ENCODE measurements at regions not wholly inside any gene's neighbourhood (a gene's known extent, or its start where the extent isn't known, plus 50 kb on each side); places are given as distances from the start of the nearest gene placed in this dataset.

DNA sequence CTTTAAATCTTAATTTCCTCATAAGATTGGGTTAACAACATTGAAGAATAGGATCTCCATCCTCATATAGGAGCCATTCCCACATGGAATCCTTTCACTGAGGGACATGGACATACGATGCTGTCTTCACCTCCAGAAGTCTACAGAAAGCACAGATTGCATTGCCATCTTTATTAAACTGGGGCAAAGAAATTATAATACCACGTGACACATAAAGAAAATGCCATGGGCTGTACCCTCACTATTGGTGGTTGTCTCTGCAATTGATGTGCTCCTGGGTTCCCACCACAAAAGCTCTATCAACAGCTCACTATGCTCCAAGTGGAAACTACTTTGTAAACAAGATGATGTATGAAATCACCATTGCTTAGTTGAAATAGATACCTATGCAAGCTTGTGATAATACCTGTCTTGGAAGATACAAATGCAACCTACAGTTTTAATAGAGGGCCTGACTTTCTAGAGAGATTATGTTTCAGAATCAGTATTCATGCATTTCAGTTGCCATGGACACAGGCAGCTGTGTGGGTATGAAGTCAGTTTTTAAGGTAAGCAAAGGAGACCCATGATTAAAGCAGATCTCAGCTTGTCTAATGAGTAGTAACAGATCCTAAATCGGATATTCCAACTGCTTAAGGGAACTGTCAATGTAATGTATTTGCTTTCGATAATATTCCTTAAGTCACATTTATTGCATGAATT lies 337.0 kb downstream of the RAD51AP2 start:
- TF ChIP-seq POLR2A (IDR thresholded peaks at IDR 0.05) = no peak
- TF ChIP-seq, protein P1, sequence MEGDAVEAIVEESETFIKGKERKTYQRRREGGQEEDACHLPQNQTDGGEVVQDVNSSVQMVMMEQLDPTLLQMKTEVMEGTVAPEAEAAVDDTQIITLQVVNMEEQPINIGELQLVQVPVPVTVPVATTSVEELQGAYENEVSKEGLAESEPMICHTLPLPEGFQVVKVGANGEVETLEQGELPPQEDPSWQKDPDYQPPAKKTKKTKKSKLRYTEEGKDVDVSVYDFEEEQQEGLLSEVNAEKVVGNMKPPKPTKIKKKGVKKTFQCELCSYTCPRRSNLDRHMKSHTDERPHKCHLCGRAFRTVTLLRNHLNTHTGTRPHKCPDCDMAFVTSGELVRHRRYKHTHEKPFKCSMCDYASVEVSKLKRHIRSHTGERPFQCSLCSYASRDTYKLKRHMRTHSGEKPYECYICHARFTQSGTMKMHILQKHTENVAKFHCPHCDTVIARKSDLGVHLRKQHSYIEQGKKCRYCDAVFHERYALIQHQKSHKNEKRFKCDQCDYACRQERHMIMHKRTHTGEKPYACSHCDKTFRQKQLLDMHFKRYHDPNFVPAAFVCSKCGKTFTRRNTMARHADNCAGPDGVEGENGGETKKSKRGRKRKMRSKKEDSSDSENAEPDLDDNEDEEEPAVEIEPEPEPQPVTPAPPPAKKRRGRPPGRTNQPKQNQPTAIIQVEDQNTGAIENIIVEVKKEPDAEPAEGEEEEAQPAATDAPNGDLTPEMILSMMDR (IDR thresholded peaks at IDR 0.05) = no peak
- no peak for TF ChIP-seq EP300 (IDR thresholded peaks at IDR 0.05)
- no peak for TF ChIP-seq POLR2AphosphoS5 (IDR thresholded peaks at IDR 0.05)
- Histone ChIP-seq H3K9me3 (no peaks in the 10 kb centered on the region), H3K36me3 (no peaks in the 10 kb centered on the region), H3K4me3 (no peak overlapping the region), H3K4me1 (no peaks in the 10 kb centered on the region), H3K27me3 (no peaks in the 10 kb centered on the region), H3K27ac (no peak overlapping the region)
- no peak for DNase-seq (ENCODE audit: low spot score in 2 of 2)
- 84% methylated on average over 4 of the region's 4 CpGs for WGBS

DNA sequence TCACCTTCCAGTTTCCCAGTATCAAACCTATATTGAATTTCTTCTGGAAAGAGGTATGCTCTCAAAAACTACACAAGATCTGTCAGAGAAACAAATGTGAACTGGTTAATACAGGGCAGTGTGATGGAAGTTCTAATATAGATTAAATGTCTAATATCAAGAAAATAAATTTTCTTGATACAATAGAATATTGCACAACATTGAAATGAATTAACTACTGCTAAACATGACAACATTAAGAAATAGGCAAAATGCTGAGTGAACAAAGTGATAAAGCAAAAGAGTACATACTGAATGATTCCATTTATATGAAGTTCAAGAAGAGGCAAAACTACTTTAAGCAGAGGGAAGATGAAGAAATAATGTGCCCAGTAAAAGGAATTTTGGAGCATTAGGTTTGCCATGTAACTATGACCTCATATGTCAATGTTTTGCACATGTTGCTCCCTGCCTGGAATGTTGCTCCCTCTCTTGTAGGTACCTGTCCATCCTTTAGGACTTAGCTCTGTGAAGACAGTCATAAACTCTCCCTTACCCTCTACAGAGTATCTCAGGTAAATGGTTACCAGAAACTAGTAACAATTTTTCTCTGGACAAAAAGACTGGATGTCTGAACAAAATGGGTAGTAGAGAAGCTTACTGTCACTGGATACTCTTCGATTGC lies 339.0 kb downstream of the RAD51AP2 start:
- Histone ChIP-seq H3K27me3 (no peaks in the 10 kb centered on the region), H3K27ac (no peak overlapping the region), H3K36me3 (no peaks in the 10 kb centered on the region), H3K4me3 (no peak overlapping the region), H3K9me3 (no peaks in the 10 kb centered on the region), H3K4me1 (no peaks in the 10 kb centered on the region)
- DNase-seq (ENCODE audit: low spot score in 2 of 2) = no peak
- 79% methylated on average over 1 of the region's 1 CpG for WGBS
- TF ChIP-seq EP300 (IDR thresholded peaks at IDR 0.05) = no peak
- no peak for TF ChIP-seq POLR2AphosphoS5 (IDR thresholded peaks at IDR 0.05)
- no peak for TF ChIP-seq POLR2A (IDR thresholded peaks at IDR 0.05)
- TF ChIP-seq, protein P1 (IDR thresholded peaks at IDR 0.05) = no peak

DNA sequence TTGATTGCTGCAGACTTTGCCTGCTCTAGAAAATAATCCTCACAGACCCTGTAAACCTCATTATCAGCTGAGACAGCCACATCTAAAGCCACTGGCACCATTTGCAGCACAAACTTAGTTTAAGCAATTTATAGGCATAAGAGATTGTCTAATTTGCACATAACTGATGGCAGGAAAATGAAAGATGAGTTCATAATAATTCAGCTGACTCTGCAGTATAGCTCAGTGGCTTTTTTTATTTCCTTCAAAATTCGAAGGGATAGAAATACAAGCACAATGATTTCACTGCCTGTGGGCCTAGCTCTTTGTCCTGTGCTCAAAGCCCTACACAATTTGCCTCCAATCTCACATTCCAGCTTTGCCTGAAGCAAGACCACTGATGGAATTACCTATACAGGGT lies 341.2 kb downstream of the RAD51AP2 start:
- 14% methylated on average over 1 of the region's 1 CpG for WGBS
- TF ChIP-seq POLR2AphosphoS5 (IDR thresholded peaks at IDR 0.05) (no peak), EP300 (IDR thresholded peaks at IDR 0.05) (no peak), POLR2A (IDR thresholded peaks at IDR 0.05) (no peak)
- TF ChIP-seq, protein P1 (IDR thresholded peaks at IDR 0.05) = no peak
- DNase-seq (ENCODE audit: low spot score in 2 of 2) = no peak
- no peak overlapping the region for H3K4me3 ChIP-seq
- H3K36me3 ChIP-seq = no peaks in the 10 kb centered on the region
- no peaks in the 10 kb centered on the region for H3K4me1 ChIP-seq
- no peaks in the 10 kb centered on the region for H3K9me3 ChIP-seq
- no peaks in the 10 kb centered on the region for H3K27me3 ChIP-seq
- H3K27ac ChIP-seq = no peak overlapping the region

DNA sequence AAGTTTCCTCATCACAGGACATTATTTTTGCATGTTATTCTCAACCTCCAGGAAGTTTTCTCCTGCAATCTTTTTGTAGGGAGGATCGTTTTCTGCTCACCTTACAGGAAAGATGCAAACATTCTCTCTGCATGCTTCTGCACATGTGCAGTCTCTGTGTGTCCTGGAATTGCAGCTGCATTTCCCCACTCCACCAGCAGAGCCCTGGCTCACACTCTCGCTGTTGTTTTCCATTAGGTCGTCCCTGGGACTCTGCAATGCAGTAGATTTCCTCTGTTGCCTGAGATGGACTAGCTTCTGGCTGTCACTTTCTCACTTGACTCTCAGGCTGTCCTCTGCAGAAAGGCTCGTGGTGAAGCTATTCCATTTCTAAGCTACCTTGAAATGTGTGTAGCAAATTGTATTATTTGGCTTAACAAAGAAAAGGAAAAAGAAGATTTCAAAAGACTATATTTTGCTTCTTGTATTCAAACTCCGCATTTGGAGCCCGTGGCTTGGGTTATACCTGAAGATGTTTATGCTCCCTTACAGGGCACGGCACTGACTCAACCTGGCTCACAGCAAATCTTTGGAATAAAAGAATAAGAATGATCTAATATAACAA lies 346.7 kb downstream of the RAD51AP2 start:
- H3K4me1 ChIP-seq = no peaks in the 10 kb centered on the region
- no peaks in the 10 kb centered on the region for H3K36me3 ChIP-seq
- no peaks in the 10 kb centered on the region for H3K9me3 ChIP-seq
- H3K27me3 ChIP-seq = no peaks in the 10 kb centered on the region
- no peak for DNase-seq (ENCODE audit: low spot score in 2 of 2)
- WGBS = 33% methylated on average over 7 of the region's 7 CpGs
- H3K27ac ChIP-seq = no peak overlapping the region
- TF ChIP-seq, protein P1 (IDR thresholded peaks at IDR 0.05) = peak in 1 of 2 donors; percentile 68
- TF ChIP-seq EP300 (IDR thresholded peaks at IDR 0.05) = no peak
- H3K4me3 ChIP-seq = no peak overlapping the region

DNA sequence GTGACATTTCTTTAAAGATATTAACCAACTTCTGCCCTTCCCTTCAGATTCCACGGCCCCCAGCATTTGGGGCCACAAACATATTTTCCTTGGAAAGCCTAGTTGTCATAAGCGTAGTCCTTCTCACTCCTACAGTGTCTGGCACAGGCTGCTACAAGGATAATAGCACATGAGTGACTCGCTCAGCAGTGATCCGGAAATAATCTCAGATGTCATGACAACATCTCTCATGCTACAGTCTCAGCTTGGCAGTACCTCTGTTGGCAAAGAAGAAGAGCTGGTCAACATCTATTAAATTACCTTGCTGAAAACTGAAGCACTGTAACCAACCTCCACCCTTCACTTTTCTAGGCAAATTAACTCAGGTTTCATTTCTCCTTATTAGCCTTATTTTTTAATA lies 351.7 kb downstream of the RAD51AP2 start:
- no peaks in the 10 kb centered on the region for H3K27me3 ChIP-seq
- 59% methylated on average over 4 of the region's 4 CpGs for WGBS
- no peak overlapping the region for H3K4me3 ChIP-seq
- no peaks in the 10 kb centered on the region for H3K9me3 ChIP-seq
- no peaks in the 10 kb centered on the region for H3K4me1 ChIP-seq
- TF ChIP-seq, protein P1 (IDR thresholded peaks at IDR 0.05) = no peak
- TF ChIP-seq POLR2A (IDR thresholded peaks at IDR 0.05) (no peak), POLR2AphosphoS5 (IDR thresholded peaks at IDR 0.05) (no peak), EP300 (IDR thresholded peaks at IDR 0.05) (no peak)
- H3K36me3 ChIP-seq = no peaks in the 10 kb centered on the region
- no peak for DNase-seq (ENCODE audit: low spot score in 2 of 2)
- no peak overlapping the region for H3K27ac ChIP-seq

Measured in suprapubic skin (tissue), 4 donors.